GM12878 (cell line): ENCODE measurements at regions not wholly inside any gene's neighbourhood (a gene's known extent, or its start where the extent isn't known, plus 50 kb on each side); places are given as distances from the start of the nearest gene placed in this dataset.

ENCODE experiments used
- CEBPB ChIP-seq, 2 experiments: fragments of 150-350 bp in 1 of 2; IDR thresholded peaks; 2 replicates each; pipeline ENCODE4 v1.6.1; 2012 to 2014; ENCODE audit warnings: low read depth in 2 of 2, low read length in 2 of 2, borderline replicate concordance in 1 of 2, inconsistent platforms in 1 of 2
- POLR2A ChIP-seq: IDR thresholded peaks from 2 replicates; pipeline ENCODE4 v1.6.1; 2011; ENCODE audit warnings: low read depth, mild to moderate bottlenecking, low read length
- TF ChIP-seq, protein P1 (sequence below): IDR thresholded peaks from 2 replicates; pipeline ENCODE4 v1.6.1; 2011; ENCODE audit warnings: borderline replicate concordance, low read depth, mild to moderate bottlenecking, moderate library complexity, mixed read lengths, low read length; ENCODE audit not compliant: insufficient read depth; ENCODE audit errors: extremely low read length

DNA sequence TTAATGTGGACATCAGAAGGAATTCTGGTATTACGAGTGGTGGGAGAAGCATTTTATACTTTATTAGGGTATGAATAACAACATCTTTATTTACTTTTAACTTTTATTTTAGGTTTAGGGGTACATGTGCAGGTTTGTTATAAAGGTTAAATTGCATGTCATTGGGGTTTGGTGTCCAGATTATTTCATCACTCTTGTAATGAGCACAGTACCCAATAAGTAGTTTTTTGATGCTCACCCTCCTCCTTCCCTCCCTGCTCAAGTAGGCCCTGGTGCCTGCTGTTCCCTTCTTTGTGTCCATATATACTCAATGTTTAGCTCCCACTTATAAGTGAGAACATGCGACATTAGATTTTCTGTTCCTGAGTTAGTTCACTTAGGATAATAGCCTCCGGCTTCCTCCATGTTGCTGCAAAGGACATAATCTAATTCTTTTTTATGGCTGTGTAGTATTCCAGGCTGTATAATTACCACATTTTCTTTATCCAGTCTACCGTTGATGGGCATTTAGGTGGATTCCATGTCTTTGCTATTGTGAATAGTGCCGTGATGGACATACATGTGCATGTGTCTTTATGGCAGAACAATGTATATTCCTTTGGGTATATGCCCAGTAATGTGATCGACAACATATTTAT lies 456.2 kb downstream of the XYLT1 start:
- TF ChIP-seq CEBPB (IDR thresholded peaks at IDR 0.05; ENCODE audit: borderline replicate concordance in 1 of 2, low read depth in 2 of 2, low read length in 2 of 2): no peak
- TF ChIP-seq, protein P1, sequence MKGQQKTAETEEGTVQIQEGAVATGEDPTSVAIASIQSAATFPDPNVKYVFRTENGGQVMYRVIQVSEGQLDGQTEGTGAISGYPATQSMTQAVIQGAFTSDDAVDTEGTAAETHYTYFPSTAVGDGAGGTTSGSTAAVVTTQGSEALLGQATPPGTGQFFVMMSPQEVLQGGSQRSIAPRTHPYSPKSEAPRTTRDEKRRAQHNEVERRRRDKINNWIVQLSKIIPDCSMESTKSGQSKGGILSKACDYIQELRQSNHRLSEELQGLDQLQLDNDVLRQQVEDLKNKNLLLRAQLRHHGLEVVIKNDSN: no peak
- TF ChIP-seq POLR2A: no peak
